HepG2 (cell line): ENCODE measurements at regions not wholly inside any gene's neighbourhood (a gene's known extent, or its start where the extent isn't known, plus 50 kb on each side); places are given as distances from the start of the nearest gene placed in this dataset.

Experiments
- CEBPB ChIP-seq: IDR thresholded peaks from 2 replicates; pipeline ENCODE4 v1.6.1; 2011; ENCODE audit warnings: low read depth, low read length, improper control_type of control experiment, borderline replicate concordance
- JUN ChIP-seq: sonication (generic); formaldehyde crosslinking; IDR thresholded peaks from 2 replicates; pipeline ENCODE4 v1.4.0; 2020; ENCODE audit warnings: mild to moderate bottlenecking, missing genetic modification reagents
- NFIC ChIP-seq: IDR thresholded peaks from 2 replicates; pipeline ENCODE4 v1.6.1; 2012; ENCODE audit warnings: mild to moderate bottlenecking, low read length, inconsistent platforms
- NR2C2 ChIP-seq: sonication (generic); formaldehyde crosslinking; IDR thresholded peaks from 2 replicates; pipeline ENCODE4 v1.4.0; 2020; ENCODE audit warnings: missing genetic modification reagents, mild to moderate bottlenecking, moderate library complexity, borderline replicate concordance
- POLR2A ChIP-seq, 2 experiments: IDR thresholded peaks; 2 replicates each; pipeline ENCODE4 v1.6.1; 2011; ENCODE audit warnings: low read depth in 2 of 2, low read length in 2 of 2, mild to moderate bottlenecking in 1 of 2, moderate library complexity in 1 of 2; ENCODE audit not compliant: insufficient read depth in 1 of 2
- POLR2AphosphoS2 ChIP-seq: IDR thresholded peaks from 2 replicates; pipeline ENCODE4 v1.6.1; 2011; ENCODE audit warnings: low read depth, low read length, improper control_type of control experiment
- POLR2AphosphoS5 ChIP-seq: IDR thresholded peaks from 2 replicates; pipeline ENCODE4 v1.6.1; 2012; ENCODE audit warnings: low read depth, low read length
- RAD21 ChIP-seq: fragments of 450-650 bp; formaldehyde crosslinking; IDR thresholded peaks from 2 replicates; pipeline ENCODE4 v1.5.0; 2020; ENCODE audit warnings: mild to moderate bottlenecking
- RAD51 ChIP-seq: fragments of 450-650 bp; IDR thresholded peaks from 2 replicates; pipeline ENCODE4 v1.6.1; 2016; ENCODE audit warnings: borderline replicate concordance
- THYN1 ChIP-seq: sonication (generic); formaldehyde crosslinking; IDR thresholded peaks from 2 replicates; pipeline ENCODE4 v1.8.1; 2023; ENCODE audit warnings: low read depth, mild to moderate bottlenecking, moderate library complexity, missing genetic modification reagents, borderline replicate concordance
- TF ChIP-seq, protein P1 (sequence below): sonication (generic); formaldehyde crosslinking; IDR thresholded peaks from 2 replicates; pipeline ENCODE4 v1.5.0; 2020; ENCODE audit warnings: mild to moderate bottlenecking, missing genetic modification reagents, moderate library complexity
- TF ChIP-seq, protein P2 (sequence below): sonication (generic); formaldehyde crosslinking; IDR thresholded peaks from 2 replicates; pipeline ENCODE4 v1.5.1; 2020; ENCODE audit warnings: mild to moderate bottlenecking, missing genetic modification reagents, borderline replicate concordance
- TF ChIP-seq, protein P3 (sequence below): IDR thresholded peaks from 2 replicates; pipeline ENCODE4 v1.6.1; 2016

DNA sequence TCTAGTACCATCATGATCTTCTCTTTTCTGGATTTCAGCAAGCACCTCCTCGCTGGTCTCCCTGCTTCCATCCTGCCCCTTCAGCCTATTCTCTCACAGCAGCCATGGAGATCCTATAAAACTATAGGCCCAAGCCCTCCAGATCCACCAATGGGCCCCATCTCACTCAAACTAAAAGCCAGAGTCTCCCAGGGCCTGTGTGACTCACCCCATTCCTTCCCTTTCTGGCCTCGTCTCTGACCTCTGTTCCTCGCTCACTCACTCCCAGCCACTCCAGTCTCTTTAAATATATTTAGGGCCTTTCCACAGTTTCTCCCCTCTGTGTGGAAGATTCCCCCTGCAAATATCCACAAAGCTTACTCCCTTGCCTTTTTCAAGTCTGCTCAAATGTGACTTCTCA lies 89.7 kb downstream of the HSPH1 start:
- TF ChIP-seq, protein P1, sequence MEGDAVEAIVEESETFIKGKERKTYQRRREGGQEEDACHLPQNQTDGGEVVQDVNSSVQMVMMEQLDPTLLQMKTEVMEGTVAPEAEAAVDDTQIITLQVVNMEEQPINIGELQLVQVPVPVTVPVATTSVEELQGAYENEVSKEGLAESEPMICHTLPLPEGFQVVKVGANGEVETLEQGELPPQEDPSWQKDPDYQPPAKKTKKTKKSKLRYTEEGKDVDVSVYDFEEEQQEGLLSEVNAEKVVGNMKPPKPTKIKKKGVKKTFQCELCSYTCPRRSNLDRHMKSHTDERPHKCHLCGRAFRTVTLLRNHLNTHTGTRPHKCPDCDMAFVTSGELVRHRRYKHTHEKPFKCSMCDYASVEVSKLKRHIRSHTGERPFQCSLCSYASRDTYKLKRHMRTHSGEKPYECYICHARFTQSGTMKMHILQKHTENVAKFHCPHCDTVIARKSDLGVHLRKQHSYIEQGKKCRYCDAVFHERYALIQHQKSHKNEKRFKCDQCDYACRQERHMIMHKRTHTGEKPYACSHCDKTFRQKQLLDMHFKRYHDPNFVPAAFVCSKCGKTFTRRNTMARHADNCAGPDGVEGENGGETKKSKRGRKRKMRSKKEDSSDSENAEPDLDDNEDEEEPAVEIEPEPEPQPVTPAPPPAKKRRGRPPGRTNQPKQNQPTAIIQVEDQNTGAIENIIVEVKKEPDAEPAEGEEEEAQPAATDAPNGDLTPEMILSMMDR: no peak
- no peak for TF ChIP-seq CEBPB
- no peak for TF ChIP-seq RAD51
- TF ChIP-seq POLR2A (IDR thresholded peaks at IDR 0.05; ENCODE audit: insufficient read depth in 1 of 2, low read depth in 2 of 2, low read length in 2 of 2): no peak
- no peak for TF ChIP-seq NFIC
- TF ChIP-seq, protein P2, sequence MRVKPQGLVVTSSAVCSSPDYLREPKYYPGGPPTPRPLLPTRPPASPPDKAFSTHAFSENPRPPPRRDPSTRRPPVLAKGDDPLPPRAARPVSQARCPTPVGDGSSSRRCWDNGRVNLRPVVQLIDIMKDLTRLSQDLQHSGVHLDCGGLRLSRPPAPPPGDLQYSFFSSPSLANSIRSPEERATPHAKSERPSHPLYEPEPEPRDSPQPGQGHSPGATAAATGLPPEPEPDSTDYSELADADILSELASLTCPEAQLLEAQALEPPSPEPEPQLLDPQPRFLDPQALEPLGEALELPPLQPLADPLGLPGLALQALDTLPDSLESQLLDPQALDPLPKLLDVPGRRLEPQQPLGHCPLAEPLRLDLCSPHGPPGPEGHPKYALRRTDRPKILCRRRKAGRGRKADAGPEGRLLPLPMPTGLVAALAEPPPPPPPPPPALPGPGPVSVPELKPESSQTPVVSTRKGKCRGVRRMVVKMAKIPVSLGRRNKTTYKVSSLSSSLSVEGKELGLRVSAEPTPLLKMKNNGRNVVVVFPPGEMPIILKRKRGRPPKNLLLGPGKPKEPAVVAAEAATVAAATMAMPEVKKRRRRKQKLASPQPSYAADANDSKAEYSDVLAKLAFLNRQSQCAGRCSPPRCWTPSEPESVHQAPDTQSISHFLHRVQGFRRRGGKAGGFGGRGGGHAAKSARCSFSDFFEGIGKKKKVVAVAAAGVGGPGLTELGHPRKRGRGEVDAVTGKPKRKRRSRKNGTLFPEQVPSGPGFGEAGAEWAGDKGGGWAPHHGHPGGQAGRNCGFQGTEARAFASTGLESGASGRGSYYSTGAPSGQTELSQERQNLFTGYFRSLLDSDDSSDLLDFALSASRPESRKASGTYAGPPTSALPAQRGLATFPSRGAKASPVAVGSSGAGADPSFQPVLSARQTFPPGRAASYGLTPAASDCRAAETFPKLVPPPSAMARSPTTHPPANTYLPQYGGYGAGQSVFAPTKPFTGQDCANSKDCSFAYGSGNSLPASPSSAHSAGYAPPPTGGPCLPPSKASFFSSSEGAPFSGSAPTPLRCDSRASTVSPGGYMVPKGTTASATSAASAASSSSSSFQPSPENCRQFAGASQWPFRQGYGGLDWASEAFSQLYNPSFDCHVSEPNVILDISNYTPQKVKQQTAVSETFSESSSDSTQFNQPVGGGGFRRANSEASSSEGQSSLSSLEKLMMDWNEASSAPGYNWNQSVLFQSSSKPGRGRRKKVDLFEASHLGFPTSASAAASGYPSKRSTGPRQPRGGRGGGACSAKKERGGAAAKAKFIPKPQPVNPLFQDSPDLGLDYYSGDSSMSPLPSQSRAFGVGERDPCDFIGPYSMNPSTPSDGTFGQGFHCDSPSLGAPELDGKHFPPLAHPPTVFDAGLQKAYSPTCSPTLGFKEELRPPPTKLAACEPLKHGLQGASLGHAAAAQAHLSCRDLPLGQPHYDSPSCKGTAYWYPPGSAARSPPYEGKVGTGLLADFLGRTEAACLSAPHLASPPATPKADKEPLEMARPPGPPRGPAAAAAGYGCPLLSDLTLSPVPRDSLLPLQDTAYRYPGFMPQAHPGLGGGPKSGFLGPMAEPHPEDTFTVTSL (CRISPR knock-in tag): no peak
- no peak for TF ChIP-seq THYN1
- TF ChIP-seq, protein P3, sequence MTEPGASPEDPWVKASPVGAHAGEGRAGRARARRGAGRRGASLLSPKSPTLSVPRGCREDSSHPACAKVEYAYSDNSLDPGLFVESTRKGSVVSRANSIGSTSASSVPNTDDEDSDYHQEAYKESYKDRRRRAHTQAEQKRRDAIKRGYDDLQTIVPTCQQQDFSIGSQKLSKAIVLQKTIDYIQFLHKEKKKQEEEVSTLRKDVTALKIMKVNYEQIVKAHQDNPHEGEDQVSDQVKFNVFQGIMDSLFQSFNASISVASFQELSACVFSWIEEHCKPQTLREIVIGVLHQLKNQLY (CRISPR knock-in tag): no peak
- no peak for TF ChIP-seq NR2C2 (CRISPR knock-in tag)
- no peak for TF ChIP-seq RAD21 (CRISPR knock-in tag)
- no peak for TF ChIP-seq POLR2AphosphoS5
- TF ChIP-seq POLR2AphosphoS2: no peak
- TF ChIP-seq JUN (CRISPR knock-in tag): no peak
